AG04450 (cell line): ENCODE measurements at regions not wholly inside any gene's neighbourhood (a gene's known extent, or its start where the extent isn't known, plus 50 kb on each side); places are given as distances from the start of the nearest gene placed in this dataset.

Source experiments
- CTCF ChIA-PET: fragments of 300-600, 350-600 bp; formaldehyde crosslinking; extraction: SDS; loops from one replicate; lab custom pipeline; 2022; ENCODE audit warnings: antibody characterized with exemption, inconsistent platforms; lab: Charles Lee
- POLR2A ChIA-PET: fragments of 350-600 bp; formaldehyde crosslinking; extraction: SDS; loops from one replicate; lab custom pipeline; 2021; ENCODE audit warnings: antibody characterized with exemption, inconsistent platforms; lab: Yijun Ruan, JAX
- DNase-seq: peaks from one replicate; pipeline ENCODE4 v3.0.0-alpha.2; 2011; ENCODE audit warnings: low read depth, low spot score
- H3K27ac ChIP-seq: one replicate; pipeline ENCODE4 v1.5.1; 2012; ENCODE audit warnings: low read depth, low read length, control low read depth
- H3K27me3 ChIP-seq: one replicate; pipeline ENCODE4 v1.6.0; 2012; ENCODE audit warnings: low read length; ENCODE audit not compliant: control insufficient read depth, insufficient read depth
- H3K4me3 ChIP-seq: 2 replicates; pipeline ENCODE4 v1.5.1; 2011; ENCODE audit warnings: mild to moderate bottlenecking, low read depth, low read length, control low read depth
- H3K9me3 ChIP-seq: 2 replicates; pipeline ENCODE4 v1.5.1; 2012; ENCODE audit warnings: low read length; ENCODE audit not compliant: control insufficient read depth, insufficient read depth
- CTCF ChIP-seq: IDR thresholded peaks from 2 replicates; pipeline ENCODE4 v1.5.1; 2011; ENCODE audit warnings: low read depth, low read length, control low read depth, inconsistent platforms

GRCh38 chr2:225158360-225158759, 116.1 kb upstream of the DOCK10 start:
- H3K9me3 ChIP-seq = no peaks in the 10 kb centered on the region
- no peak overlapping the region for H3K4me3 ChIP-seq
- CTCF ChIA-PET = no interaction called here
- no peaks in the 10 kb centered on the region for H3K27me3 ChIP-seq
- TF ChIP-seq CTCF = no peak
- no peak for DNase-seq
- H3K27ac ChIP-seq = no peak overlapping the region
- POLR2A ChIA-PET = no interaction called here

GRCh38 chr2:225156853-225157451, 114.7 kb upstream of the DOCK10 start:
- no peaks in the 10 kb centered on the region for H3K27me3 ChIP-seq
- DNase-seq = no peak
- H3K4me3 ChIP-seq = no peak overlapping the region
- ChIA-PET POLR2A (no interaction called here), CTCF (no interaction called here)
- no peak for TF ChIP-seq CTCF
- H3K9me3 ChIP-seq = no peaks in the 10 kb centered on the region; the same call in 1 of the 2 replicates
- no peak overlapping the region for H3K27ac ChIP-seq

- no peaks in the 10 kb centered on the region for H3K27me3 ChIP-seq
- no peaks in the 10 kb centered on the region for H3K9me3 ChIP-seq
- H3K4me3 ChIP-seq = no peak overlapping the region
- DNase-seq = no peak
- ChIA-PET CTCF (no interaction called here), POLR2A (no interaction called here)
- no peak overlapping the region for H3K27ac ChIP-seq
- no peak for TF ChIP-seq CTCF
These were observed 98.5 kb upstream of the DOCK10 start for GRCh38 chr2:225140723-225141122.

- no peak for TF ChIP-seq CTCF
- CTCF ChIA-PET = interaction anchor here (0.9 kb wide), 1 partner anchor 16 kb away, joined by 3 read pairs; no protein-coding TSS in a partner anchor
- Histone ChIP-seq H3K9me3 (no peaks in the 10 kb centered on the region), H3K27me3 (no peaks in the 10 kb centered on the region), H3K4me3 (no peak overlapping the region), H3K27ac (no peak overlapping the region)
- POLR2A ChIA-PET = no interaction called here
- DNase-seq = no peak
These were observed 95.7 kb upstream of the DOCK10 start for GRCh38 chr2:225137971-225138370.

- Histone ChIP-seq H3K27ac (no peak overlapping the region), H3K27me3 (no peaks in the 10 kb centered on the region), H3K4me3 (no peak overlapping the region), H3K9me3 (no peaks in the 10 kb centered on the region)
- ChIA-PET CTCF (no interaction called here), POLR2A (no interaction called here)
- no peak for TF ChIP-seq CTCF
- no peak for DNase-seq
These were observed 94.3 kb upstream of the DOCK10 start for GRCh38 chr2:225136552-225136951.
